GM13977 (cell line): ENCODE measurements at regions not wholly inside any gene's neighbourhood (a gene's known extent, or its start where the extent isn't known, plus 50 kb on each side); places are given as distances from the start of the nearest gene placed in this dataset.

Source experiments
- DNase-seq: peaks from one replicate; pipeline ENCODE4 v3.0.0; 2012; ENCODE audit warnings: low spot score
- CTCF ChIP-seq: IDR thresholded peaks from 2 replicates; pipeline ENCODE4 v1.5.1; 2012; ENCODE audit warnings: mild to moderate bottlenecking, control low read depth; ENCODE audit not compliant: insufficient read depth; ENCODE audit errors: extremely low read depth, missing control alignments
- in situ Hi-C: fragments of 300-500 bp; cut with MboI; formaldehyde crosslinking; loops from one replicate; pipeline ENCODE4 v1.12.0; 2022; ENCODE audit warnings: low sequenced_read_pairs, low pct_unique_long_range_greater_than_20kb, mixed read lengths, inconsistent platforms; ENCODE audit not compliant: unreplicated experiment

- no peak for DNase-seq
- in situ Hi-C loops, result no loop called here
- TF ChIP-seq CTCF, result no peak
These were observed 415.9 kb downstream of the GRB14 start for GRCh38 chr2:164205347-164205746.

- no peak for TF ChIP-seq CTCF
- no peak for DNase-seq
- in situ Hi-C loops, result no loop called here
These were observed 418.2 kb downstream of the GRB14 start for GRCh38 chr2:164203131-164203530.

GRCh38 chr2:164198256-164198655, 423.0 kb downstream of the GRB14 start:
- no peak for TF ChIP-seq CTCF
- DNase-seq, result no peak
- in situ Hi-C loops, result no loop called here

GRCh38 chr2:164190700-164191099, 430.6 kb downstream of the GRB14 start:
- in situ Hi-C loops, result no loop called here
- TF ChIP-seq CTCF, result no peak
- DNase-seq, result no peak

- TF ChIP-seq CTCF, result no peak
- no peak for DNase-seq
- in situ Hi-C loops, result no loop called here
These were observed 431.4 kb downstream of the GRB14 start for GRCh38 chr2:164189851-164190250.

GRCh38 chr2:164187121-164187520, 434.2 kb downstream of the GRB14 start:
- DNase-seq, result no peak
- in situ Hi-C loops, result no loop called here
- TF ChIP-seq CTCF, result no peak

- no peak for TF ChIP-seq CTCF
- in situ Hi-C loops, result no loop called here
- no peak for DNase-seq
These were observed 434.7 kb downstream of the GRB14 start for GRCh38 chr2:164186591-164186990.
